OCI-LY7 (cell line): ENCODE measurements at regions not wholly inside any gene's neighbourhood (a gene's known extent, or its start where the extent isn't known, plus 50 kb on each side); places are given as distances from the start of the nearest gene placed in this dataset.

ENCODE experiments used
- BruUV-seq: library from RNA; stranded (reverse); fragments of 400-500 nt; replicated peaks from 2 replicates; lab custom pipeline; 2021; lab: Mats Ljungman, UMichigan
- CTCF ChIA-PET: fragments of 300-600 bp; sonication (Branson Sonifier 250); formaldehyde crosslinking; loops from one replicate; lab custom pipeline; 2022; ENCODE audit warnings: antibody characterized with exemption; ENCODE audit not compliant: unreplicated experiment; lab: Charles Lee
- POLR2A ChIA-PET: fragments of 300-600 bp; sonication (Branson Sonifier 250); formaldehyde crosslinking; loops from one replicate; lab custom pipeline; 2022; ENCODE audit warnings: antibody characterized with exemption; lab: Charles Lee
- DNase-seq: peaks from one replicate; pipeline ENCODE4 v3.0.0-alpha.2; 2015; ENCODE audit warnings: low spot score
- H2AFZ ChIP-seq: fragments of 200-600 bp; sonication (generic), shearing (Covaris generic); 2 replicates; pipeline ENCODE4 v1.6.1; 2014; ENCODE audit warnings: mild to moderate bottlenecking, antibody characterized with exemption, low read length, moderate library complexity
- H3K27ac ChIP-seq: fragments of 200-600 bp; sonication (generic); 2 replicates; pipeline ENCODE4 v1.5.1; 2014; ENCODE audit warnings: mixed run types, low read depth, mild to moderate bottlenecking, moderate library complexity, low read length, inconsistent platforms; ENCODE audit not compliant: poor library complexity, severe bottlenecking
- H3K36me3 ChIP-seq: fragments of 200-600 bp; sonication (generic); 2 replicates; pipeline ENCODE4 v1.6.1; 2014; ENCODE audit warnings: mild to moderate bottlenecking, antibody characterized with exemption, low read length, moderate library complexity, mixed read lengths; ENCODE audit not compliant: insufficient read depth
- H3K4me1 ChIP-seq: fragments of 200-600 bp; sonication (generic); 2 replicates; pipeline ENCODE4 v1.5.1; 2014; ENCODE audit warnings: mild to moderate bottlenecking, low read length; ENCODE audit not compliant: insufficient read depth, poor library complexity, severe bottlenecking
- H3K4me2 ChIP-seq: fragments of 200-600 bp; sonication (generic); 2 replicates; pipeline ENCODE4 v1.6.1; 2014; ENCODE audit warnings: mild to moderate bottlenecking, low read length
- H3K4me3 ChIP-seq: fragments of 200-600 bp; sonication (generic); 2 replicates; pipeline ENCODE4 v1.5.1; 2014; ENCODE audit warnings: mild to moderate bottlenecking, low read depth, low read length; ENCODE audit not compliant: poor library complexity, severe bottlenecking
- H3K79me2 ChIP-seq: fragments of 200-600 bp; sonication (generic); 2 replicates; pipeline ENCODE4 v1.6.1; 2016; ENCODE audit warnings: low read depth, mild to moderate bottlenecking, low read length, moderate library complexity, mixed read lengths; ENCODE audit not compliant: insufficient read depth
- H3K9me2 ChIP-seq: fragments of 200-600 bp; sonication (generic); 2 replicates; pipeline ENCODE4 v1.6.1; 2016; ENCODE audit warnings: mild to moderate bottlenecking, low read length, mixed read lengths; ENCODE audit not compliant: insufficient read depth
- H3K9me3 ChIP-seq: fragments of 200-600 bp; sonication (generic); 2 replicates; pipeline ENCODE4 v1.6.1; 2014; ENCODE audit warnings: mild to moderate bottlenecking, mixed run types, low read length, mixed read lengths
- H4K20me1 ChIP-seq: fragments of 200-600 bp; sonication (generic); 2 replicates; pipeline ENCODE4 v1.6.1; 2014; ENCODE audit warnings: mild to moderate bottlenecking, antibody characterized with exemption, low read length, moderate library complexity, mixed read lengths; ENCODE audit not compliant: insufficient read depth
- CTCF ChIP-seq: fragments of 200-600 bp; sonication (generic); conservative IDR thresholded peaks from 2 replicates; pipeline ENCODE4 v1.5.1; 2014; ENCODE audit warnings: mild to moderate bottlenecking, antibody characterized with exemption, low read length, moderate library complexity, mixed read lengths
- EZH2phosphoT487 ChIP-seq: fragments of 200-600 bp; sonication (generic); IDR thresholded peaks from 2 replicates; pipeline ENCODE4 v1.6.1; 2018; ENCODE audit warnings: low read depth, borderline replicate concordance, mild to moderate bottlenecking, mixed run types, antibody characterized with exemption, low read length, moderate library complexity, mixed read lengths
- intact Hi-C: fragments of 100-400 bp; cut with micrococcal nuclease; formaldehyde crosslinking; loops from one replicate; pipeline ENCODE4 v1.10.0; 2022; ENCODE audit not compliant: unreplicated experiment

GRCh38 chr2:64794426-64794995 is 140.8 kb upstream of the SERTAD2 start:
- Histone ChIP-seq H3K4me2 (no peak overlapping the region), H3K36me3 (no peaks in the 10 kb centered on the region), H3K9me2 (no peaks in the 10 kb centered on the region), H3K4me3 (no peak overlapping the region), H4K20me1 (no peaks in the 10 kb centered on the region), H3K4me1 (peaks cover 23% of the 10 kb centered on the region), H3K9me3 (no peaks in the 10 kb centered on the region), H3K27ac (no peak overlapping the region), H3K79me2 (no peaks in the 10 kb centered on the region), H2AFZ (no peak overlapping the region)
- ChIA-PET POLR2A (interaction anchor here (0.5 to 1.1 kb wide), 2 partner anchors 15 to 25 kb away, joined by 3 to 4 read pairs; no protein-coding TSS in a partner anchor), CTCF (no interaction called here)
- TF ChIP-seq EZH2phosphoT487 = no peak
- no peak for TF ChIP-seq CTCF
- intact Hi-C loops = no loop called here
- BruUV-seq = no TSS peak
- no peak for DNase-seq

- Histone ChIP-seq H3K4me3 (no peak overlapping the region), H3K4me2 (no peak overlapping the region), H2AFZ (no peak overlapping the region), H3K27ac (no peak overlapping the region), H3K36me3 (no peaks in the 10 kb centered on the region), H3K79me2 (no peaks in the 10 kb centered on the region), H4K20me1 (no peaks in the 10 kb centered on the region), H3K9me3 (no peaks in the 10 kb centered on the region), H3K9me2 (no peaks in the 10 kb centered on the region), H3K4me1 (peaks cover 23% of the 10 kb centered on the region)
- no TSS peak for BruUV-seq
- ChIA-PET CTCF (no interaction called here), POLR2A (interaction anchor here (0.5 to 1.4 kb wide), 4 partner anchors 15 to 31 kb away, joined by 3 to 4 read pairs (median 3); no protein-coding TSS in a partner anchor)
- no peak for DNase-seq
- TF ChIP-seq CTCF = no peak
- no peak for TF ChIP-seq EZH2phosphoT487
- intact Hi-C loops = no loop called here
Observed at GRCh38 chr2:64795024-64795592, 141.4 kb upstream of the SERTAD2 start.

- peaks cover 23% of the 10 kb centered on the region for H3K4me1 ChIP-seq
- no peak overlapping the region for H3K4me2 ChIP-seq
- intact Hi-C loops = no loop called here
- CTCF ChIA-PET = interaction anchor here (0.6 kb wide), 1 partner anchor 695 kb away, joined by 3 read pairs; no protein-coding TSS in a partner anchor
- H3K9me2 ChIP-seq = no peaks in the 10 kb centered on the region
- no peak overlapping the region for H3K27ac ChIP-seq
- no peak for TF ChIP-seq EZH2phosphoT487
- H3K4me3 ChIP-seq = no peak overlapping the region
- BruUV-seq = no TSS peak
- H3K79me2 ChIP-seq = no peaks in the 10 kb centered on the region
- no peak overlapping the region for H2AFZ ChIP-seq
- POLR2A ChIA-PET = interaction anchor here (0.6 to 0.7 kb wide), 2 partner anchors 24 to 216 kb away, joined by 3 to 4 read pairs; no protein-coding TSS in a partner anchor
- no peaks in the 10 kb centered on the region for H3K36me3 ChIP-seq
- H4K20me1 ChIP-seq = no peaks in the 10 kb centered on the region
- no peaks in the 10 kb centered on the region for H3K9me3 ChIP-seq
- no peak for DNase-seq
Observed at GRCh38 chr2:64796926-64797325, 143.2 kb upstream of the SERTAD2 start.
